HEK293 (cell line): ENCODE measurements at regions not wholly inside any gene's neighbourhood (a gene's known extent, or its start where the extent isn't known, plus 50 kb on each side); places are given as distances from the start of the nearest gene placed in this dataset.

Experiments used
- ATF2 ChIP-seq: fragments of 450-650 bp; formaldehyde crosslinking; IDR thresholded peaks from 2 replicates; pipeline ENCODE4 v1.5.1; 2016; ENCODE audit warnings: missing biosample characterization, missing genetic modification characterization, low read depth
- CTCF ChIP-seq: fragments of 450-650 bp; formaldehyde crosslinking; IDR thresholded peaks from 2 replicates; pipeline ENCODE4 v1.5.1; 2016; ENCODE audit warnings: missing biosample characterization, missing genetic modification characterization
- PBX3 ChIP-seq: sonication (generic); formaldehyde crosslinking; IDR thresholded peaks from 2 replicates; pipeline ENCODE4 v1.8.1; 2022; ENCODE audit warnings: mild to moderate bottlenecking, moderate library complexity, missing genetic modification reagents
- REST ChIP-seq: fragments of 450-650 bp; formaldehyde crosslinking; IDR thresholded peaks from 2 replicates; pipeline ENCODE4 v1.5.1; 2016; ENCODE audit warnings: missing biosample characterization, missing genetic modification characterization
- ZNF133 ChIP-seq: fragments of 450-650 bp; formaldehyde crosslinking; IDR thresholded peaks from 2 replicates; pipeline ENCODE4 v1.5.1; 2016; ENCODE audit warnings: missing biosample characterization, missing genetic modification characterization
- ZNF174 ChIP-seq: fragments of 450-650 bp; formaldehyde crosslinking; IDR thresholded peaks from 2 replicates; pipeline ENCODE4 v1.5.0; 2017; ENCODE audit warnings: missing biosample characterization, mild to moderate bottlenecking, missing genetic modification characterization
- ZNF664 ChIP-seq: fragments of 450-650 bp; formaldehyde crosslinking; IDR thresholded peaks from 2 replicates; pipeline ENCODE4 v1.5.1; 2016; ENCODE audit warnings: missing biosample characterization, missing genetic modification characterization

DNA sequence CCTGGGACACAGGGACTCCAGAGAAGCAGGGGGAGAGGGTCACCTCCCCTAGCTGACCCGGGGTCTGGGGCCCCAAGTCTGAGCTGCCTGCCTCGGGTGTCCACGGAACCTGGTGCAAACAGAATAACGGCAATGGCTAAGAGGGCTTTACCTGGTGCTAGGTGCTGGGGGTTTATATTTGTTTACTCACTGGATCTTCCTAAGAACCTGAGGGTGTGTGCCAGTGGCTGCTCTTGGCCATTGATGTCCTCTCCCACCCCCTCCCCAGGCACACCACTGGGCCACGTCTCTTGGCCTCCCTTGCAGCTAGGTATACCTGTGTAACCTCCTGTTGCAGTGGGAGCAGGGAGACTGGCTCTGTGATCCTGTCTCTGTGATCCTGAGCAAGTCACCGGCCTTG is 157.9 kb upstream of the MLN start:
- TF ChIP-seq REST (no peak), ZNF133 (tag by site-specific recombination) (no peak), PBX3 (CRISPR knock-in tag) (no peak), ATF2 (no peak), ZNF174 (tag by site-specific recombination) (no peak), CTCF (tag by site-specific recombination) (no peak), ZNF664 (no peak)
